ENCODE measurements at regions not wholly inside any gene's neighbourhood (a gene's known extent, or its start where the extent isn't known, plus 50 kb on each side); places are given as distances from the start of the nearest gene placed in this dataset.

DNA sequence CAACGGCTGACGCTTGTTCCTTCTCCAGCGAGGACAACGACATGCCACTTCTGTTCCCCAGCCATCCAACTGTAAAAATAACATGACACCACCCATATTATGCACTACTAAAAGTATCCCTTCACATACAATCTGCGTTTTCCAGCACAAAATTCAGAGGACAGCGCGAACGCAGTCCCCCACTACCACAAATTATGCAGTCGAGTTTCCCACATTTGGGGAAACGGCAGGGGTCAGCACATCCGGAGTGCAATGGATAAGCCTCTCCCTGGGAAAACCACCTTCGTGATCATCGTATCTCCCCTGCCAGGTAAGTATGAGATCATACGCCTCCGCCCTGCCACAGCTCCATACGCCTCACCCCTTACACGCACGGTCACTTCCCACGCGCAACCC is 120.9 kb downstream of the PPIAL4G start:
- 0 out of 2 replicates have a peak overlapping the region, but pooled peaks have one; percentile 2 for H3K23ac ChIP-seq (ENCODE audit: low read depth, low read length)
- H3K27me3 ChIP-seq (ENCODE audit: control insufficient read depth, insufficient read depth, low read length), result peaks cover 9% of the 10 kb centered on the region
- H2BK5ac ChIP-seq (ENCODE audit: low read depth, low read length, poor library complexity, severe bottlenecking), result no peak overlapping the region
- no peak overlapping the region for H2BK120ac ChIP-seq (ENCODE audit: low read depth, low read length)
- no peak overlapping the region for H3K4me2 ChIP-seq (ENCODE audit: low read depth, low read length)
- H2AK9ac ChIP-seq (replicated peaks; ENCODE audit: low read depth, low read length, poor library complexity), result peak overlapping the region; percentile 37
- H3K4ac ChIP-seq (ENCODE audit: low read depth, low read length), result no peak overlapping the region
- in situ Hi-C loops (cut with MboI; ENCODE audit: low sequenced_read_pairs) (no loop called here), intact Hi-C loops (cut with micrococcal nuclease) (no loop called here), dilution Hi-C loops (cut with HindIII; ENCODE audit: low sequenced_read_pairs, unreplicated experiment) (no loop called here)
- H3K4me3 ChIP-seq (ENCODE audit: insufficient read depth, low read depth, low read length), result no peak overlapping the region
- no peak overlapping the region for H3K27ac ChIP-seq (ENCODE audit: insufficient read depth, low read length)
- H4K91ac ChIP-seq (ENCODE audit: insufficient read depth, low read depth, low read length), result no peak overlapping the region
- H4K20me1 ChIP-seq (ENCODE audit: insufficient read depth, low read length), result no peaks in the 10 kb centered on the region
- POLR2A ChIA-PET (ENCODE audit: unreplicated experiment), result no interaction called here
- no peak overlapping the region for H3K9ac ChIP-seq (ENCODE audit: low read depth, low read length)
- H2BK15ac ChIP-seq (ENCODE audit: low read depth, low read length), result no peak overlapping the region
- no peak overlapping the region for H3K56ac ChIP-seq (ENCODE audit: extremely low read depth, insufficient read depth, low read length)
- H3K9me3 ChIP-seq (ENCODE audit: control insufficient read depth, insufficient read depth, low read length), result no peaks in the 10 kb centered on the region
- no peaks in the 10 kb centered on the region for H3K36me3 ChIP-seq (ENCODE audit: control insufficient read depth, insufficient read depth, low read length)
- H3K14ac ChIP-seq (replicated peaks; ENCODE audit: low read depth, low read length), result no peak overlapping the region
- no TSS peak for BruUV-seq (replicated peaks)
- no peak overlapping the region for H2AK5ac ChIP-seq (ENCODE audit: low read depth, low read length)
- WGBS, 2 experiments (ENCODE audit: extremely low coverage in 2 of 2, insufficient read length in 1 of 2), result 6% methylated on average over 6 of the region's 20 CpGs; no CpG with 5 or more reads in 1 of the 2 experiments
- H3K79me1 ChIP-seq (ENCODE audit: low read depth in 1 of 2, low read length in 2 of 2), result no peaks in the 10 kb centered on the region
- H4K5ac ChIP-seq (ENCODE audit: low read depth, low read length), result no peak overlapping the region
- CTCF ChIA-PET, result no interaction called here
- DNase-seq (no peak), ATAC-seq (ENCODE audit: low read depth) (no peak)
- H3K4me1 ChIP-seq (ENCODE audit: control insufficient read depth, insufficient read depth, low read length), result no peaks in the 10 kb centered on the region
- no peak overlapping the region for H2AFZ ChIP-seq (replicated peaks; ENCODE audit: low read length, poor library complexity)
- H3K18ac ChIP-seq (ENCODE audit: low read depth, low read length), result no peak overlapping the region
- H3K9me1 ChIP-seq (ENCODE audit: insufficient read depth, low read length), result peaks cover 4% of the 10 kb centered on the region; the same call in 1 of the 2 replicates
- TF ChIP-seq RFX5 (IDR thresholded peaks at IDR 0.05; ENCODE audit: low read depth, low read length) (no peak), SMC3 (IDR thresholded peaks at IDR 0.05; ENCODE audit: low read depth, low read length) (no peak), MXI1 (IDR thresholded peaks at IDR 0.05; ENCODE audit: borderline replicate concordance, low read depth, low read length) (no peak), CHD1 (IDR thresholded peaks at IDR 0.05; ENCODE audit: low read depth, low read length) (no peak), CEBPB (IDR thresholded peaks at IDR 0.05; ENCODE audit: low read depth, low read length) (no peak), CTCF (conservative IDR thresholded peaks at IDR 0.05; ENCODE audit: low read depth, low read length) (no peak), RCOR1 (IDR thresholded peaks at IDR 0.05; ENCODE audit: insufficient replicate concordance, low read length) (no peak), BHLHE40 (IDR thresholded peaks at IDR 0.05; ENCODE audit: low read depth, low read length) (no peak), POLR2A (IDR thresholded peaks at IDR 0.05; ENCODE audit: low read depth, low read length) (no peak), RAD21 (IDR thresholded peaks at IDR 0.05; ENCODE audit: low read length) (no peak), MAFK (IDR thresholded peaks at IDR 0.05; ENCODE audit: low read depth, low read length) (no peak), MAZ (IDR thresholded peaks at IDR 0.05; ENCODE audit: borderline replicate concordance, low read depth, low read length) (no peak), NFE2L2 (IDR thresholded peaks at IDR 0.05; ENCODE audit: low read depth, low read length) (no peak), FOS (IDR thresholded peaks at IDR 0.05; ENCODE audit: low read depth, low read length) (no peak)
- TF ChIP-seq, protein P1, sequence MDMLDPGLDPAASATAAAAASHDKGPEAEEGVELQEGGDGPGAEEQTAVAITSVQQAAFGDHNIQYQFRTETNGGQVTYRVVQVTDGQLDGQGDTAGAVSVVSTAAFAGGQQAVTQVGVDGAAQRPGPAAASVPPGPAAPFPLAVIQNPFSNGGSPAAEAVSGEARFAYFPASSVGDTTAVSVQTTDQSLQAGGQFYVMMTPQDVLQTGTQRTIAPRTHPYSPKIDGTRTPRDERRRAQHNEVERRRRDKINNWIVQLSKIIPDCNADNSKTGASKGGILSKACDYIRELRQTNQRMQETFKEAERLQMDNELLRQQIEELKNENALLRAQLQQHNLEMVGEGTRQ (IDR thresholded peaks at IDR 0.05; ENCODE audit: low read depth, low read length), result no peak
- TF ChIP-seq, protein P2, sequence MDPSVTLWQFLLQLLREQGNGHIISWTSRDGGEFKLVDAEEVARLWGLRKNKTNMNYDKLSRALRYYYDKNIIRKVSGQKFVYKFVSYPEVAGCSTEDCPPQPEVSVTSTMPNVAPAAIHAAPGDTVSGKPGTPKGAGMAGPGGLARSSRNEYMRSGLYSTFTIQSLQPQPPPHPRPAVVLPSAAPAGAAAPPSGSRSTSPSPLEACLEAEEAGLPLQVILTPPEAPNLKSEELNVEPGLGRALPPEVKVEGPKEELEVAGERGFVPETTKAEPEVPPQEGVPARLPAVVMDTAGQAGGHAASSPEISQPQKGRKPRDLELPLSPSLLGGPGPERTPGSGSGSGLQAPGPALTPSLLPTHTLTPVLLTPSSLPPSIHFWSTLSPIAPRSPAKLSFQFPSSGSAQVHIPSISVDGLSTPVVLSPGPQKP (IDR thresholded peaks at IDR 0.05; ENCODE audit: borderline replicate concordance, low read depth, low read length), result no peak
- no peak overlapping the region for H2BK20ac ChIP-seq (ENCODE audit: low read depth, low read length)
- no peak overlapping the region for H4K8ac ChIP-seq (ENCODE audit: low read depth in 2 of 2, low read length in 2 of 2)

Measured in IMR-90 (cell line).